HEK293 (cell line): ENCODE measurements at regions not wholly inside any gene's neighbourhood (a gene's known extent, or its start where the extent isn't known, plus 50 kb on each side); places are given as distances from the start of the nearest gene placed in this dataset.

ENCODE experiments used
- CTCF ChIA-PET: fragments of 350-600 bp; formaldehyde crosslinking; extraction: SDS; loops from one replicate; lab custom pipeline; 2021; ENCODE audit warnings: antibody characterized with exemption; lab: Yijun Ruan, JAX
- POLR2A ChIA-PET: fragments of 300-600 bp; formaldehyde crosslinking; extraction: SDS; loops from one replicate; lab custom pipeline; 2020; ENCODE audit warnings: antibody characterized with exemption, inconsistent platforms; lab: Yijun Ruan, JAX
- H3K27ac ChIP-seq: fragments of 200-500 bp; sonication (Bioruptor generic); 2 replicates; pipeline ENCODE4 v1.5.1; 2014; ENCODE audit warnings: low read depth, low read length, control low read depth, inconsistent platforms; ENCODE audit errors: extremely low read depth
- H3K36me3 ChIP-seq, 2 experiments: fragments of 200-500 bp in 1 of 2; sonication (Bioruptor generic) in 1 of 2; 1 replicate in 1 of 2; 2 replicates in 1 of 2; pipeline ENCODE4 v1.5.1; 2014 to 2017; ENCODE audit warnings: inconsistent platforms in 2 of 2, low read length in 2 of 2; ENCODE audit not compliant: control insufficient read depth in 2 of 2, insufficient read depth in 1 of 2
- H3K4me1 ChIP-seq: fragments of 200-500 bp; sonication (Bioruptor generic); 2 replicates; pipeline ENCODE4 v1.5.1; 2014; ENCODE audit warnings: mild to moderate bottlenecking, low read length, inconsistent platforms; ENCODE audit not compliant: control insufficient read depth, insufficient read depth
- H3K4me3 ChIP-seq: 2 replicates; pipeline ENCODE4 v1.5.1; 2011; ENCODE audit warnings: low read depth, mild to moderate bottlenecking, control low read depth, low read length, moderate library complexity
- H3K9me3 ChIP-seq: fragments of 200-500 bp; sonication (Bioruptor generic); 2 replicates; pipeline ENCODE4 v1.5.1; 2014; ENCODE audit warnings: low read depth, low read length, inconsistent platforms; ENCODE audit not compliant: control insufficient read depth, insufficient read depth
- BCL11B ChIP-seq: fragments of 450-650 bp; formaldehyde crosslinking; IDR thresholded peaks from 2 replicates; pipeline ENCODE4 v1.5.1; 2016; ENCODE audit warnings: low read depth, missing biosample characterization, missing genetic modification characterization
- GLI4 ChIP-seq: fragments of 450-650 bp; formaldehyde crosslinking; IDR thresholded peaks from 2 replicates; pipeline ENCODE4 v1.5.1; 2016; ENCODE audit warnings: missing biosample characterization, missing genetic modification characterization
- GLIS2 ChIP-seq: fragments of 450-650 bp; formaldehyde crosslinking; IDR thresholded peaks from 2 replicates; pipeline ENCODE4 v1.5.1; 2016; ENCODE audit warnings: missing biosample characterization, missing genetic modification characterization
- OSR2 ChIP-seq: fragments of 450-650 bp; formaldehyde crosslinking; IDR thresholded peaks from 2 replicates; pipeline ENCODE4 v1.5.1; 2016; ENCODE audit warnings: missing biosample characterization, missing genetic modification characterization
- ZBTB49 ChIP-seq: fragments of 450-650 bp; formaldehyde crosslinking; IDR thresholded peaks from 2 replicates; pipeline ENCODE4 v1.5.1; 2016; ENCODE audit warnings: missing biosample characterization, missing genetic modification characterization, low read depth
- ZIC2 ChIP-seq: fragments of 450-650 bp; formaldehyde crosslinking; IDR thresholded peaks from 2 replicates; pipeline ENCODE4 v1.5.1; 2016; ENCODE audit warnings: missing biosample characterization, missing genetic modification characterization
- ZNF114 ChIP-seq: fragments of 450-650 bp; formaldehyde crosslinking; IDR thresholded peaks from 2 replicates; pipeline ENCODE4 v1.5.0; 2017; ENCODE audit warnings: missing biosample characterization, missing genetic modification characterization
- ZNF214 ChIP-seq: fragments of 450-650 bp; formaldehyde crosslinking; IDR thresholded peaks from 2 replicates; pipeline ENCODE4 v1.5.1; 2017; ENCODE audit warnings: missing biosample characterization, mild to moderate bottlenecking, missing genetic modification characterization, borderline replicate concordance
- ZNF221 ChIP-seq: fragments of 450-650 bp; formaldehyde crosslinking; IDR thresholded peaks from 2 replicates; pipeline ENCODE4 v1.5.1; 2017; ENCODE audit warnings: missing biosample characterization, missing genetic modification characterization, borderline replicate concordance
- ZNF37A ChIP-seq: fragments of 450-650 bp; IDR thresholded peaks from 2 replicates; pipeline ENCODE4 v1.5.1; 2018; ENCODE audit warnings: missing biosample characterization, missing genetic modification characterization
- ZNF423 ChIP-seq: fragments of 450-650 bp; formaldehyde crosslinking; IDR thresholded peaks from 2 replicates; pipeline ENCODE4 v1.5.1; 2016; ENCODE audit warnings: missing biosample characterization, missing genetic modification characterization
- ZNF514 ChIP-seq: fragments of 450-650 bp; formaldehyde crosslinking; IDR thresholded peaks from 2 replicates; pipeline ENCODE4 v1.5.1; 2016; ENCODE audit warnings: missing biosample characterization, missing genetic modification characterization
- ZNF530 ChIP-seq: fragments of 450-650 bp; formaldehyde crosslinking; IDR thresholded peaks from 2 replicates; pipeline ENCODE4 v1.5.1; 2016; ENCODE audit warnings: low read depth, missing biosample characterization, missing genetic modification characterization
- ZNF843 ChIP-seq: fragments of 450-650 bp; formaldehyde crosslinking; IDR thresholded peaks from 2 replicates; pipeline ENCODE4 v1.5.1; 2016; ENCODE audit warnings: missing biosample characterization, missing genetic modification characterization
- TF ChIP-seq, protein P1 (sequence below): fragments of 450-650 bp; formaldehyde crosslinking; conservative IDR thresholded peaks from 2 replicates; pipeline ENCODE4 v1.5.1; 2016; ENCODE audit warnings: low read depth, missing biosample characterization, missing genetic modification characterization

GRCh38 chr1:30027247-30027646, 696.1 kb downstream of the MATN1 start (continued):
- TF ChIP-seq ZNF514 (tag by site-specific recombination) (no peak), GLI4 (tag by site-specific recombination) (no peak), BCL11B (tag by site-specific recombination) (no peak), ZNF221 (tag by site-specific recombination) (no peak), ZNF423 (tag by site-specific recombination) (no peak), ZNF843 (no peak), ZBTB49 (tag by site-specific recombination) (no peak)
- TF ChIP-seq, protein P1, sequence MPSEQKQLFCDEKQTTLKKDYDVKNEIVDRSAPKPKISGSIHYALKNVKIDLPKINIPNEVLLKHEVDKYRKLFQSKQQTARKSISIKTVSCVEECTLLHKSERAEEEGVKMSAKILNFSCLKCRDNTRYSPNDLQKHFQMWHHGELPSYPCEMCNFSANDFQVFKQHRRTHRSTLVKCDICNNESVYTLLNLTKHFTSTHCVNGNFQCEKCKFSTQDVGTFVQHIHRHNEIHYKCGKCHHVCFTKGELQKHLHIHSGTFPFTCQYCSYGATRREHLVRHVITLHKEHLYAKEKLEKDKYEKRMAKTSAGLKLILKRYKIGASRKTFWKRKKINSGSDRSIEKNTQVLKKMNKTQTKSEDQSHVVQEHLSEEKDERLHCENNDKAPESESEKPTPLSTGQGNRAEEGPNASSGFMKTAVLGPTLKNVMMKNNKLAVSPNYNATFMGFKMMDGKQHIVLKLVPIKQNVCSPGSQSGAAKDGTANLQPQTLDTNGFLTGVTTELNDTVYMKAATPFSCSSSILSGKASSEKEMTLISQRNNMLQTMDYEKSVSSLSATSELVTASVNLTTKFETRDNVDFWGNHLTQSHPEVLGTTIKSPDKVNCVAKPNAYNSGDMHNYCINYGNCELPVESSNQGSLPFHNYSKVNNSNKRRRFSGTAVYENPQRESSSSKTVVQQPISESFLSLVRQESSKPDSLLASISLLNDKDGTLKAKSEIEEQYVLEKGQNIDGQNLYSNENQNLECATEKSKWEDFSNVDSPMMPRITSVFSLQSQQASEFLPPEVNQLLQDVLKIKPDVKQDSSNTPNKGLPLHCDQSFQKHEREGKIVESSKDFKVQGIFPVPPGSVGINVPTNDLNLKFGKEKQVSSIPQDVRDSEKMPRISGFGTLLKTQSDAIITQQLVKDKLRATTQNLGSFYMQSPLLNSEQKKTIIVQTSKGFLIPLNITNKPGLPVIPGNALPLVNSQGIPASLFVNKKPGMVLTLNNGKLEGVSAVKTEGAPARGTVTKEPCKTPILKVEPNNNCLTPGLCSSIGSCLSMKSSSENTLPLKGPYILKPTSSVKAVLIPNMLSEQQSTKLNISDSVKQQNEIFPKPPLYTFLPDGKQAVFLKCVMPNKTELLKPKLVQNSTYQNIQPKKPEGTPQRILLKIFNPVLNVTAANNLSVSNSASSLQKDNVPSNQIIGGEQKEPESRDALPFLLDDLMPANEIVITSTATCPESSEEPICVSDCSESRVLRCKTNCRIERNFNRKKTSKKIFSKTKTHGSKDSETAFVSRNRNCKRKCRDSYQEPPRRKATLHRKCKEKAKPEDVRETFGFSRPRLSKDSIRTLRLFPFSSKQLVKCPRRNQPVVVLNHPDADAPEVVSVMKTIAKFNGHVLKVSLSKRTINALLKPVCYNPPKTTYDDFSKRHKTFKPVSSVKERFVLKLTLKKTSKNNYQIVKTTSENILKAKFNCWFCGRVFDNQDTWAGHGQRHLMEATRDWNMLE (tag by site-specific recombination), result no peak

GRCh38 chr1:30024411-30025195, 698.8 kb downstream of the MATN1 start:
- no peak overlapping the region for H3K27ac ChIP-seq
- ChIA-PET POLR2A (no interaction called here), CTCF (no interaction called here)
- no peak overlapping the region for H3K4me3 ChIP-seq
- no peaks in the 10 kb centered on the region for H3K36me3 ChIP-seq
- H3K9me3 ChIP-seq, result no peaks in the 10 kb centered on the region
- H3K4me1 ChIP-seq, result no peaks in the 10 kb centered on the region
- TF ChIP-seq ZIC2, result 0 out of 2 replicates have a peak, but pooled peaks have one; percentile 11
- TF ChIP-seq ZNF530 (tag by site-specific recombination), result no peak
- TF ChIP-seq GLIS2 (tag by site-specific recombination), result no peak

- ChIA-PET CTCF (interaction anchor here (0.7 to 2.0 kb wide), 2 partner anchors 16 to 231 kb away, joined by 4 to 5 read pairs; no protein-coding TSS in a partner anchor), POLR2A (interaction anchor here (0.6 kb wide), 1 partner anchor 810 kb away, joined by 3 read pairs; no protein-coding TSS in a partner anchor)
- Histone ChIP-seq H3K9me3 (no peaks in the 10 kb centered on the region), H3K4me1 (no peaks in the 10 kb centered on the region), H3K4me3 (no peak overlapping the region), H3K36me3 (no peaks in the 10 kb centered on the region)
- TF ChIP-seq ZNF114, result no peak
- TF ChIP-seq ZNF214 (tag by site-specific recombination), result no peak
- TF ChIP-seq OSR2 (tag by site-specific recombination), result no peak
- TF ChIP-seq ZNF37A (tag by site-specific recombination), result no peak
- TF ChIP-seq, all 188 proteins: peak for 0
- H3K27ac ChIP-seq, result no peak overlapping the region
Observed at GRCh38 chr1:30023339-30024022, 699.9 kb downstream of the MATN1 start.
